Hematopoietic multipotent progenitor cell treated with erythropoietin and hydrocortisone succinate and interleukin-3 and kit ligand, for 6 days (in vitro differentiated cells): ENCODE measurements at regions not wholly inside any gene's neighbourhood (a gene's known extent, or its start where the extent isn't known, plus 50 kb on each side); places are given as distances from the start of the nearest gene placed in this dataset.
A peak's percentile ranks its signal among the peaks of the same experiment; 100 is the strongest.

Source experiments
- DNase-seq: peaks from one replicate; pipeline ENCODE4 v3.0.0-alpha.2; 2015

GRCh38 chr5:67437905-67438845, 241.6 kb upstream of the CD180 start:
- DNase-seq = no peak

GRCh38 chr5:67435032-67435431, 238.4 kb upstream of the CD180 start:
- no peak for DNase-seq

GRCh38 chr5:67434466-67434865, 237.9 kb upstream of the CD180 start:
- DNase-seq = no peak

GRCh38 chr5:67432606-67433005, 236.0 kb upstream of the CD180 start:
- no peak for DNase-seq

GRCh38 chr5:67431191-67431590, 234.6 kb upstream of the CD180 start:
- no peak for DNase-seq

- no peak for DNase-seq
Observed at GRCh38 chr5:67427850-67428298, 231.3 kb upstream of the CD180 start.

GRCh38 chr5:67426961-67427849, 230.6 kb upstream of the CD180 start:
- DNase-seq = no peak

GRCh38 chr5:67425514-67425913, 228.9 kb upstream of the CD180 start:
- DNase-seq = no peak

- no peak for DNase-seq
Observed at GRCh38 chr5:67417839-67418238, 221.2 kb upstream of the CD180 start.

- DNase-seq = no peak
Observed at GRCh38 chr5:67416986-67417385, 220.4 kb upstream of the CD180 start.

GRCh38 chr5:67416133-67416937, 219.7 kb upstream of the CD180 start:
- no peak for DNase-seq

- no peak for DNase-seq
Observed at GRCh38 chr5:67414712-67415111, 218.1 kb upstream of the CD180 start.

GRCh38 chr5:67413721-67414120, 217.1 kb upstream of the CD180 start:
- no peak for DNase-seq

- peak; percentile 22 for DNase-seq
Observed at GRCh38 chr5:67409126-67409777, 212.7 kb upstream of the CD180 start.

- DNase-seq = no peak
Observed at GRCh38 chr5:67407979-67408378, 211.4 kb upstream of the CD180 start.

GRCh38 chr5:67405755-67406154, 209.2 kb upstream of the CD180 start:
- no peak for DNase-seq

GRCh38 chr5:67405101-67405364, 208.4 kb upstream of the CD180 start:
- DNase-seq = no peak

- DNase-seq = no peak
Observed at GRCh38 chr5:67404256-67405100, 207.9 kb upstream of the CD180 start.

GRCh38 chr5:67402526-67402925, 205.9 kb upstream of the CD180 start:
- DNase-seq = no peak

- no peak for DNase-seq
Observed at GRCh38 chr5:67401172-67401571, 204.6 kb upstream of the CD180 start.

- DNase-seq = no peak
Observed at GRCh38 chr5:67400752-67401151, 204.2 kb upstream of the CD180 start.
